SK-N-SH treated with all-trans-retinoic acid at 6 μM for 48 hours (cell line): ENCODE measurements at regions not wholly inside any gene's neighbourhood (a gene's known extent, or its start where the extent isn't known, plus 50 kb on each side); places are given as distances from the start of the nearest gene placed in this dataset.
"Not testable (repeated sequence)": the region's sequence is repeated elsewhere in the genome, so short reads cannot be mapped to it uniquely, and the experiment has no call there.

Experiments used
- ATAC-seq: fragments of 200-7000 bp; cut with Tn5 transposase; 3 replicates; pipeline ENCODE4 v1.9.1; 2020; ENCODE audit warnings: mild to moderate bottlenecking, moderate library complexity
- ARNTL ChIP-seq: fragments of 450-650 bp; formaldehyde crosslinking; IDR thresholded peaks from 2 replicates; pipeline ENCODE4 v1.5.0; 2020; ENCODE audit warnings: low read depth, mild to moderate bottlenecking, moderate library complexity, borderline replicate concordance
- BACH2 ChIP-seq: fragments of 250-450 bp; sonication (Bioruptor Pico); IDR thresholded peaks from 2 replicates; pipeline ENCODE4 v1.9.0; 2021; ENCODE audit warnings: mild to moderate bottlenecking, borderline replicate concordance
- CREB5 ChIP-seq: fragments of 250-450 bp; sonication (Bioruptor Pico); IDR thresholded peaks from 2 replicates; pipeline ENCODE4 v1.5.1; 2020; ENCODE audit warnings: low read depth, mild to moderate bottlenecking, moderate library complexity
- CSDC2 ChIP-seq: fragments of 250-450 bp; sonication (Bioruptor Pico); IDR thresholded peaks from 2 replicates; pipeline ENCODE4 v1.5.0; 2020; ENCODE audit warnings: mild to moderate bottlenecking, moderate library complexity
- CSRNP3 ChIP-seq: fragments of 250-450 bp; sonication (Bioruptor Pico); IDR thresholded peaks from 2 replicates; pipeline ENCODE4 v1.5.1; 2021; ENCODE audit warnings: mild to moderate bottlenecking, moderate library complexity
- ESRRG ChIP-seq: fragments of 250-450 bp; sonication (Bioruptor Pico); IDR thresholded peaks from 2 replicates; pipeline ENCODE4 v1.6.1; 2021; ENCODE audit warnings: mild to moderate bottlenecking
- GLIS3 ChIP-seq: fragments of 250-450 bp; sonication (Bioruptor Pico); IDR thresholded peaks from 2 replicates; pipeline ENCODE4 v1.5.0; 2020; ENCODE audit warnings: mild to moderate bottlenecking, moderate library complexity
- ISL1 ChIP-seq: fragments of 250-450 bp; sonication (Bioruptor Pico); IDR thresholded peaks from 2 replicates; pipeline ENCODE4 v2.1.2; 2022; ENCODE audit warnings: mild to moderate bottlenecking, moderate library complexity
- OSR1 ChIP-seq: fragments of 250-450 bp; sonication (Bioruptor Pico); IDR thresholded peaks from 2 replicates; pipeline ENCODE4 v1.8.0; 2022; ENCODE audit warnings: moderate library complexity, mild to moderate bottlenecking, inconsistent platforms
- PATZ1 ChIP-seq: fragments of 250-450 bp; sonication (Bioruptor Pico); IDR thresholded peaks from 2 replicates; pipeline ENCODE4 v1.8.0; 2020; ENCODE audit warnings: mild to moderate bottlenecking, moderate library complexity, borderline replicate concordance
- POU6F1 ChIP-seq: fragments of 250-450 bp; sonication (Bioruptor Pico); IDR thresholded peaks from 2 replicates; pipeline ENCODE4 v1.8.0; 2021; ENCODE audit warnings: low read depth, mild to moderate bottlenecking, moderate library complexity, borderline replicate concordance
- PPARA ChIP-seq: fragments of 250-450 bp; sonication (Bioruptor Pico); IDR thresholded peaks from 2 replicates; pipeline ENCODE4 v1.5.0; 2020; ENCODE audit warnings: mild to moderate bottlenecking, borderline replicate concordance
- RARB ChIP-seq: fragments of 250-450 bp; sonication (Bioruptor Pico); IDR thresholded peaks from 2 replicates; pipeline ENCODE4 v1.8.0; 2021; ENCODE audit warnings: mild to moderate bottlenecking, moderate library complexity
- SNAI2 ChIP-seq: fragments of 250-450 bp; sonication (Bioruptor Pico); IDR thresholded peaks from 2 replicates; pipeline ENCODE4 v1.5.0; 2020; ENCODE audit warnings: mild to moderate bottlenecking, moderate library complexity
- TCF4 ChIP-seq: fragments of 250-450 bp; sonication (Bioruptor Pico); IDR thresholded peaks from 2 replicates; pipeline ENCODE4 v1.8.0; 2021; ENCODE audit warnings: mild to moderate bottlenecking, moderate library complexity, borderline replicate concordance
- TSHZ2 ChIP-seq: fragments of 250-450 bp; sonication (Bioruptor Pico); IDR thresholded peaks from 2 replicates; pipeline ENCODE4 v1.5.0; 2020; ENCODE audit warnings: mild to moderate bottlenecking, moderate library complexity
- ZC3H10 ChIP-seq: fragments of 250-450 bp; sonication (Bioruptor Pico); IDR thresholded peaks from 2 replicates; pipeline ENCODE4 v1.5.1; 2021; ENCODE audit warnings: mild to moderate bottlenecking, moderate library complexity
- ZFP3 ChIP-seq: fragments of 250-450 bp; sonication (Bioruptor Pico); IDR thresholded peaks from 2 replicates; pipeline ENCODE4 v1.5.0; 2020; ENCODE audit warnings: mild to moderate bottlenecking, moderate library complexity
- ZFP30 ChIP-seq: fragments of 450-650 bp; formaldehyde crosslinking; IDR thresholded peaks from 2 replicates; pipeline ENCODE4 v1.5.0; 2022; ENCODE audit warnings: mild to moderate bottlenecking, moderate library complexity
- ZNF70 ChIP-seq: fragments of 450-650 bp; formaldehyde crosslinking; IDR thresholded peaks from 2 replicates; pipeline ENCODE4 v1.5.0; 2020; ENCODE audit warnings: mild to moderate bottlenecking, moderate library complexity
- ZNF8 ChIP-seq: fragments of 450-650 bp; formaldehyde crosslinking; IDR thresholded peaks from 2 replicates; pipeline ENCODE4 v1.5.0; 2020; ENCODE audit warnings: mild to moderate bottlenecking, moderate library complexity

- TF ChIP-seq PATZ1 (CRISPR knock-in tag): no peak
- TF ChIP-seq PPARA (CRISPR knock-in tag): no peak
- TF ChIP-seq ARNTL (CRISPR knock-in tag): no peak
These were observed 662.4 kb downstream of the DTWD2 start (continued) for GRCh38 chr5:118325931-118326330.

GRCh38 chr5:118323723-118324122, 664.6 kb downstream of the DTWD2 start:
- ATAC-seq: not testable (repeated sequence)

- TF ChIP-seq ISL1 (CRISPR knock-in tag): no peak
- no peak for TF ChIP-seq TSHZ2 (CRISPR knock-in tag)
- TF ChIP-seq OSR1: no peak
- no peak for TF ChIP-seq PPARA (CRISPR knock-in tag)
- no peak for TF ChIP-seq CSDC2 (CRISPR knock-in tag)
- TF ChIP-seq CREB5 (CRISPR knock-in tag): no peak
- no peak for TF ChIP-seq ZNF8 (CRISPR knock-in tag)
- TF ChIP-seq ZFP3 (CRISPR knock-in tag): no peak
- TF ChIP-seq BACH2 (CRISPR knock-in tag): no peak
- no peak for ATAC-seq
These were observed 667.3 kb downstream of the DTWD2 start for GRCh38 chr5:118321081-118321480.

- TF ChIP-seq TSHZ2 (CRISPR knock-in tag): no peak
- TF ChIP-seq POU6F1 (CRISPR knock-in tag): no peak
- no peak for TF ChIP-seq SNAI2 (CRISPR knock-in tag)
- TF ChIP-seq CSDC2 (CRISPR knock-in tag): no peak
- no peak for TF ChIP-seq OSR1
- no peak for TF ChIP-seq CREB5 (CRISPR knock-in tag)
- no peak for TF ChIP-seq BACH2 (CRISPR knock-in tag)
- no peak for TF ChIP-seq ARNTL (CRISPR knock-in tag)
- no peak for TF ChIP-seq GLIS3 (CRISPR knock-in tag)
- TF ChIP-seq ZC3H10: no peak
- TF ChIP-seq ZNF8 (CRISPR knock-in tag): no peak
- TF ChIP-seq ISL1 (CRISPR knock-in tag): no peak
- no peak for TF ChIP-seq CSRNP3 (CRISPR knock-in tag)
- no peak for TF ChIP-seq ZFP30 (CRISPR knock-in tag)
- no peak for TF ChIP-seq PPARA (CRISPR knock-in tag)
- no peak for TF ChIP-seq ESRRG (CRISPR knock-in tag)
- TF ChIP-seq TCF4 (CRISPR knock-in tag): no peak
- no peak for TF ChIP-seq RARB (CRISPR knock-in tag)
- TF ChIP-seq ZNF70 (CRISPR knock-in tag): no peak
- ATAC-seq: no peak
These were observed 668.2 kb downstream of the DTWD2 start for GRCh38 chr5:118320121-118320520.
